ENCODE measurements at regions not wholly inside any gene's neighbourhood (a gene's known extent, or its start where the extent isn't known, plus 50 kb on each side); places are given as distances from the start of the nearest gene placed in this dataset.

DNA sequence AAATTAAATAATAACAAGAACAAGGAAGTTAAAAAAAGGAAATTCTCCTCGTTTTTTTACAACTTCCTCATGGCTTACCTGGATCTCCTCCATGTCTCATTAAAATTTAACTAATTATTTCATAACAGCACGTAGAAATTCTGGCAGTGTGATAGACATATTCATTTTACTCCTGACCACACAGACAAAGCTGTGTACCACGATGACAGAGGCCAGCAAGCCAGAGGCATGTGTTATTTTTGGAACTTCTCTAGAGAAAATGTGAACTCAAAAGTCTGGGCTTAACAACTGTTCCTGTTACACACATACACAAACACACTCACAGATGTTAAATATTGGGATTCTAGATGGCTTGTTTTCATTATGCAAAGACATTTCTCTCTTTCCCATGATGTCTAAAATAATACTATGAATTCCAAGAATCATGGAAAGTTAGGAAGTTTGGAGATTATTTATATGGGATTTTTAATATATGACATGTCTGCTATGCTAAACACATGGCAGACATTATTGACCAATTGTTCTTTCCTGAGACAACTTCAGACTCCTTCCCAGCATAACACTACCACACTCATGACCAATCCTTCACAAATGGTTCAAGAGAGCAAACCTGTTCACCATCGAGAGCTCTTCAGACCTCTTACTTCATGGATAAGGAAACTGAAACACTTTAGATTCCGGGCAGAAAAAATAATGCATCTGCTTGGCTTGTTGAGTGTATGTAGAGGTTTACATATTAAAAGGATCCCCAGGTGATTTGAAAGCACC lies 158.7 kb downstream of the DACT1 start:
- H3K9me3 ChIP-seq (ENCODE audit: control insufficient read depth in 1 of 2, insufficient read depth in 1 of 2, low read depth in 1 of 2, low read length in 2 of 2): no peaks in the 10 kb centered on the region
- no peaks in the 10 kb centered on the region for H3K36me3 ChIP-seq (ENCODE audit: control insufficient read depth in 1 of 2, insufficient read depth in 2 of 2, low read length in 2 of 2)
- no peak overlapping the region for H3K9ac ChIP-seq (ENCODE audit: low read length)
- RAD21 ChIA-PET (ENCODE audit: low non-redundant PET in 1 of 2, low total read pairs in 2 of 2, uncharacterized antibody in 2 of 2, unreplicated experiment in 2 of 2): no interaction called here
- no peaks in the 10 kb centered on the region for H3K79me2 ChIP-seq (ENCODE audit: insufficient read depth, low read length)
- TF ChIP-seq JUND (IDR thresholded peaks at IDR 0.05): no peak
- TF ChIP-seq, protein P1, sequence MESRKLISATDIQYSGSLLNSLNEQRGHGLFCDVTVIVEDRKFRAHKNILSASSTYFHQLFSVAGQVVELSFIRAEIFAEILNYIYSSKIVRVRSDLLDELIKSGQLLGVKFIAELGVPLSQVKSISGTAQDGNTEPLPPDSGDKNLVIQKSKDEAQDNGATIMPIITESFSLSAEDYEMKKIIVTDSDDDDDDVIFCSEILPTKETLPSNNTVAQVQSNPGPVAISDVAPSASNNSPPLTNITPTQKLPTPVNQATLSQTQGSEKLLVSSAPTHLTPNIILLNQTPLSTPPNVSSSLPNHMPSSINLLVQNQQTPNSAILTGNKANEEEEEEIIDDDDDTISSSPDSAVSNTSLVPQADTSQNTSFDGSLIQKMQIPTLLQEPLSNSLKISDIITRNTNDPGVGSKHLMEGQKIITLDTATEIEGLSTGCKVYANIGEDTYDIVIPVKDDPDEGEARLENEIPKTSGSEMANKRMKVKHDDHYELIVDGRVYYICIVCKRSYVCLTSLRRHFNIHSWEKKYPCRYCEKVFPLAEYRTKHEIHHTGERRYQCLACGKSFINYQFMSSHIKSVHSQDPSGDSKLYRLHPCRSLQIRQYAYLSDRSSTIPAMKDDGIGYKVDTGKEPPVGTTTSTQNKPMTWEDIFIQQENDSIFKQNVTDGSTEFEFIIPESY (IDR thresholded peaks at IDR 0.05; ENCODE audit: extremely low read depth, insufficient replicate concordance, low read length): no peak
- TF ChIP-seq RAD21 (IDR thresholded peaks at IDR 0.05; ENCODE audit: low read depth): no peak
- no peak for TF ChIP-seq SRF (IDR thresholded peaks at IDR 0.05; ENCODE audit: low read depth)
- TF ChIP-seq, protein P2, sequence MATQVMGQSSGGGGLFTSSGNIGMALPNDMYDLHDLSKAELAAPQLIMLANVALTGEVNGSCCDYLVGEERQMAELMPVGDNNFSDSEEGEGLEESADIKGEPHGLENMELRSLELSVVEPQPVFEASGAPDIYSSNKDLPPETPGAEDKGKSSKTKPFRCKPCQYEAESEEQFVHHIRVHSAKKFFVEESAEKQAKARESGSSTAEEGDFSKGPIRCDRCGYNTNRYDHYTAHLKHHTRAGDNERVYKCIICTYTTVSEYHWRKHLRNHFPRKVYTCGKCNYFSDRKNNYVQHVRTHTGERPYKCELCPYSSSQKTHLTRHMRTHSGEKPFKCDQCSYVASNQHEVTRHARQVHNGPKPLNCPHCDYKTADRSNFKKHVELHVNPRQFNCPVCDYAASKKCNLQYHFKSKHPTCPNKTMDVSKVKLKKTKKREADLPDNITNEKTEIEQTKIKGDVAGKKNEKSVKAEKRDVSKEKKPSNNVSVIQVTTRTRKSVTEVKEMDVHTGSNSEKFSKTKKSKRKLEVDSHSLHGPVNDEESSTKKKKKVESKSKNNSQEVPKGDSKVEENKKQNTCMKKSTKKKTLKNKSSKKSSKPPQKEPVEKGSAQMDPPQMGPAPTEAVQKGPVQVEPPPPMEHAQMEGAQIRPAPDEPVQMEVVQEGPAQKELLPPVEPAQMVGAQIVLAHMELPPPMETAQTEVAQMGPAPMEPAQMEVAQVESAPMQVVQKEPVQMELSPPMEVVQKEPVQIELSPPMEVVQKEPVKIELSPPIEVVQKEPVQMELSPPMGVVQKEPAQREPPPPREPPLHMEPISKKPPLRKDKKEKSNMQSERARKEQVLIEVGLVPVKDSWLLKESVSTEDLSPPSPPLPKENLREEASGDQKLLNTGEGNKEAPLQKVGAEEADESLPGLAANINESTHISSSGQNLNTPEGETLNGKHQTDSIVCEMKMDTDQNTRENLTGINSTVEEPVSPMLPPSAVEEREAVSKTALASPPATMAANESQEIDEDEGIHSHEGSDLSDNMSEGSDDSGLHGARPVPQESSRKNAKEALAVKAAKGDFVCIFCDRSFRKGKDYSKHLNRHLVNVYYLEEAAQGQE (IDR thresholded peaks at IDR 0.05; ENCODE audit: low read depth): no peak
- no peak for TF ChIP-seq POLR2AphosphoS5 (IDR thresholded peaks at IDR 0.05; ENCODE audit: low read depth, low read length)
- no peak for TF ChIP-seq SP1 (IDR thresholded peaks at IDR 0.05; ENCODE audit: low read depth)
- H4K20me1 ChIP-seq (ENCODE audit: insufficient read depth): no peaks in the 10 kb centered on the region
- H2AFZ ChIP-seq (ENCODE audit: low read depth, low read length, poor library complexity, severe bottlenecking): no peak overlapping the region
- CTCF ChIA-PET: no interaction called here
- DNase-seq (ENCODE audit: low read depth, low spot score) (no peak), ATAC-seq (no peak)
- BruUV-seq (replicated peaks): no TSS peak
- intact Hi-C loops (cut with micrococcal nuclease): no loop called here
- no peak overlapping the region for H3K27ac ChIP-seq (ENCODE audit: low read depth, low read length)
- no peaks in the 10 kb centered on the region for H3K9me2 ChIP-seq (ENCODE audit: insufficient read depth)
- no peak overlapping the region for H3K4me2 ChIP-seq (ENCODE audit: low read length)
- no peaks in the 10 kb centered on the region for H3K27me3 ChIP-seq (ENCODE audit: insufficient read depth, low read length)
- no peak overlapping the region for H3K4me3 ChIP-seq (replicated peaks in 1 of 2; ENCODE audit: low read depth in 1 of 2, low read length in 2 of 2)
- POLR2A ChIA-PET: no interaction called here
- H3K4me1 ChIP-seq (ENCODE audit: control insufficient read depth in 1 of 2, insufficient read depth in 2 of 2, low read length in 2 of 2): no peaks in the 10 kb centered on the region
